ENCODE measurements at regions not wholly inside any gene's neighbourhood (a gene's known extent, or its start where the extent isn't known, plus 50 kb on each side); places are given as distances from the start of the nearest gene placed in this dataset.

- TF ChIP-seq CTCF (IDR thresholded peaks at IDR 0.05) (no peak), POLR2A (IDR thresholded peaks at IDR 0.05) (no peak), POLR2AphosphoS5 (IDR thresholded peaks at IDR 0.05) (no peak)
These were observed 227.4 kb upstream of the BCOR start for GRCh38 chrX:40325161-40325560.
